K562 (cell line): ENCODE measurements at regions not wholly inside any gene's neighbourhood (a gene's known extent, or its start where the extent isn't known, plus 50 kb on each side); places are given as distances from the start of the nearest gene placed in this dataset.

ENCODE experiments used
- ATAC-seq: fragments of 200-7000 bp; cut with Tn5 transposase; 3 replicates; pipeline ENCODE4 v1.9.1; 2020; ENCODE audit warnings: moderate library complexity
- BruUV-seq: library from RNA; stranded (reverse); fragments of 400-500 nt; replicated peaks from 2 replicates; lab custom pipeline; 2021; lab: Mats Ljungman, UMichigan
- CTCF ChIA-PET: fragments of 300-600 bp; formaldehyde crosslinking; extraction: SDS; loops from one replicate; lab custom pipeline; 2021; ENCODE audit warnings: low intra/inter-chr PET ratio; lab: Yijun Ruan, JAX
- POLR2A ChIA-PET: fragments of 300-600, 350-650 bp; sonication (Branson Sonifier 250); formaldehyde crosslinking; extraction: SDS; loops from one replicate; lab custom pipeline; 2021; ENCODE audit warnings: antibody characterized with exemption, inconsistent platforms; lab: Yijun Ruan, JAX
- DNase-seq, 4 experiments: peaks; one replicate each; pipeline versions ENCODE4 v3.0.0 to v3.0.0-alpha.2; 2011 to 2018; ENCODE audit warnings: low spot score in 3 of 4, mixed read lengths in 3 of 4; ENCODE audit errors: extremely low read depth in 1 of 4
- FAIRE-seq: peaks from 2 replicates; lab custom pipeline; 2011; peaks lifted over from hg19 to GRCh38; lab: Jason Lieb, UNC
- H2AFZ ChIP-seq: 2 replicates; pipeline ENCODE4 v1.6.0; 2011; ENCODE audit warnings: low read depth, low read length, control low read depth, inconsistent platforms
- H3K27ac ChIP-seq: fragments of 200-600 bp; 3 replicates; pipeline ENCODE4 v1.8.0; 2011; ENCODE audit warnings: low read depth, mild to moderate bottlenecking, control low read depth, inconsistent platforms, low read length, moderate library complexity, mixed read lengths; ENCODE audit errors: extremely low read depth
- H3K27me3 ChIP-seq, 2 experiments: fragments of 300-600 bp in 1 of 2; 2 replicates in 1 of 2; 3 replicates in 1 of 2; pipeline versions ENCODE4 v1.6.0 to v1.8.0; 2011; ENCODE audit warnings: inconsistent platforms in 2 of 2, low read length in 2 of 2, mild to moderate bottlenecking in 1 of 2, mixed read lengths in 1 of 2, moderate library complexity in 1 of 2; ENCODE audit not compliant: control insufficient read depth in 2 of 2, insufficient read depth in 2 of 2
- H3K36me3 ChIP-seq: fragments of 300-600 bp; 3 replicates; pipeline ENCODE4 v1.8.0; 2011; ENCODE audit warnings: mild to moderate bottlenecking, low read length, inconsistent platforms; ENCODE audit not compliant: control insufficient read depth, insufficient read depth
- H3K4me1 ChIP-seq, 2 experiments: fragments of 200-600 bp in 1 of 2; replicated peaks in 1 of 2; 2 replicates in 1 of 2; 3 replicates in 1 of 2; pipeline versions ENCODE4 v1.5.1 to v1.8.0; 2011; ENCODE audit warnings: inconsistent platforms in 2 of 2, low read length in 2 of 2, mild to moderate bottlenecking in 1 of 2, mixed read lengths in 1 of 2, moderate library complexity in 1 of 2; ENCODE audit not compliant: control insufficient read depth in 2 of 2, insufficient read depth in 2 of 2
- H3K4me2 ChIP-seq: 2 replicates; pipeline ENCODE4 v1.6.1; 2011; ENCODE audit warnings: low read length, control low read depth, inconsistent platforms, mixed read lengths; ENCODE audit not compliant: insufficient read depth
- H3K4me3 ChIP-seq: fragments of 200-600 bp; sonication (generic), shearing (Covaris generic); 2 replicates; pipeline ENCODE4 v1.5.1; 2016; ENCODE audit warnings: control low read depth, inconsistent platforms
- H3K79me2 ChIP-seq: fragments of 200-600 bp; 3 replicates; pipeline ENCODE4 v1.8.0; 2011; ENCODE audit warnings: low read length, inconsistent platforms; ENCODE audit not compliant: control insufficient read depth, insufficient read depth
- H3K9ac ChIP-seq, 2 experiments: 2 replicates each; pipeline versions ENCODE4 v1.6.0 to v1.6.1; 2011; ENCODE audit warnings: low read depth in 2 of 2, low read length in 2 of 2, control low read depth in 1 of 2, inconsistent platforms in 1 of 2, mild to moderate bottlenecking in 1 of 2, mixed read lengths in 1 of 2; ENCODE audit not compliant: insufficient read depth in 1 of 2
- H3K9me1 ChIP-seq: one replicate; pipeline ENCODE4 v1.6.0; 2011; ENCODE audit warnings: inconsistent platforms, mild to moderate bottlenecking, low read length, moderate library complexity; ENCODE audit not compliant: control insufficient read depth, insufficient read depth
- H3K9me3 ChIP-seq: replicated peaks from 2 replicates; pipeline ENCODE4 v1.5.1; 2011; ENCODE audit warnings: low read depth, low read length, inconsistent platforms; ENCODE audit not compliant: control insufficient read depth, insufficient read depth
- H4K20me1 ChIP-seq: replicated peaks from 2 replicates; pipeline ENCODE4 v1.6.1; 2011; ENCODE audit warnings: low read length, inconsistent platforms, mixed read lengths; ENCODE audit not compliant: control insufficient read depth, insufficient read depth
- BDP1 ChIP-seq: IDR thresholded peaks from 3 replicates; pipeline ENCODE4 v1.6.1; 2011; ENCODE audit not compliant: insufficient read length, insufficient read depth
- PURB ChIP-seq: sonication (generic); formaldehyde crosslinking; IDR thresholded peaks from 2 replicates; pipeline ENCODE4 v1.9.0; 2021; ENCODE audit warnings: low read depth, mild to moderate bottlenecking, missing genetic modification reagents
- STAT6 ChIP-seq: sonication (generic); formaldehyde crosslinking; IDR thresholded peaks from 2 replicates; pipeline ENCODE4 v1.8.1; 2023; ENCODE audit warnings: mild to moderate bottlenecking, missing genetic modification reagents
- ZNF318 ChIP-seq, 2 experiments: fragments of 450-650 bp; IDR thresholded peaks; 2 replicates each; pipeline ENCODE4 v1.6.1; 2016; ENCODE audit warnings: mild to moderate bottlenecking in 2 of 2, borderline replicate concordance in 1 of 2, low read depth in 1 of 2, moderate library complexity in 1 of 2
- ZZZ3 ChIP-seq: fragments of 450-650 bp; IDR thresholded peaks from 2 replicates; pipeline ENCODE4 v1.6.1; 2016; ENCODE audit warnings: antibody characterized with exemption, mild to moderate bottlenecking, moderate library complexity
- WGBS: fragments of 100-300 bp; shearing (Covaris generic); methylation state at CpG from one replicate; pipeline ENCODE4 v1.1.6; 2016; ENCODE audit warnings: low coverage, mixed read lengths; ENCODE audit not compliant: insufficient coverage; ENCODE audit errors: missing lambda C conversion rate; 5-methylcytosine and 5-hydroxymethylcytosine counted together
- in situ Hi-C: fragments of 300-500 bp; cut with MboI; formaldehyde crosslinking; loops from 4 replicates; pipeline ENCODE4 v1.15.0; 2018; ENCODE audit warnings: inconsistent platforms, mixed read lengths
- intact Hi-C: fragments of 100-400 bp; cut with micrococcal nuclease; formaldehyde crosslinking; loops from 2 replicates; pipeline ENCODE4 v1.14.2; 2022
- TF ChIP-seq, protein P1 (sequence below): fragments of 450-650 bp; IDR thresholded peaks from 2 replicates; pipeline ENCODE4 v1.6.1; 2018; ENCODE audit not compliant: partially characterized antibody

DNA sequence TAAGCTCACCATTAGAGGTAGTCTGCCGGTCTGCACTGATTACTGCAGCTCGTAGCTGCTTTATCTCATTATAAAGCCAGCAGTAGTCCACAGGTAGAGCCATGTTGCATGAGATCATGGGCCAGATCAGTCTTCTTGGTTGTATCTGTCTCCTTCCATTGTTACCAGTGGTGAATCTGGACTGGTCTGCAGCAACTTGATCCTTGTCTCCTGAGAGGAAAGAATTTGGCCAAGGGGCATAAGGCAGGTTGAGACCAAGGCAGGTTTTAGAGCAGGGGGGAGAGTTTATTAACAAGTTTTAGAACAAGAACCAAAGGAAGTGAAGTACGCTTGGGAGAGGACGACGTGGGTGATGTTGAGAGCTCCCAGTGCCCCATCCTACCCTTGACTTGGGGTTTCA is 228.5 kb downstream of the STIM2 start:
- Histone ChIP-seq H4K20me1 (no peaks in the 10 kb centered on the region), H3K27ac (no peak overlapping the region), H3K27me3 (peaks cover 3 to 22% of the 10 kb centered on the region in 2 experiments; a peak in 2 of 5 replicates), H3K36me3 (no peaks in the 10 kb centered on the region), H3K9me3 (no peaks in the 10 kb centered on the region), H3K4me2 (no peak overlapping the region), H3K79me2 (no peaks in the 10 kb centered on the region), H3K4me1 (peaks cover 3 to 8% of the 10 kb centered on the region in 2 experiments; a peak in 3 of 5 replicates), H3K9ac (no peak overlapping the region), H2AFZ (no peak overlapping the region), H3K9me1 (no peaks in the 10 kb centered on the region), H3K4me3 (no peak overlapping the region)
- CTCF ChIA-PET: no interaction called here
- in situ Hi-C loops (no loop called here), intact Hi-C loops (no loop called here)
- POLR2A ChIA-PET: no interaction called here
- no TSS peak for BruUV-seq
- 0% methylated on average over 5 of the region's 5 CpGs for WGBS
- ATAC-seq (no peak), FAIRE-seq (no peak), DNase-seq (no peak)
- TF ChIP-seq PURB (CRISPR knock-in tag) (no peak), BDP1 (no peak), ZNF318 (IDR thresholded peaks at IDR 0.05; ENCODE audit: borderline replicate concordance in 1 of 2, low read depth in 1 of 2) (no peak), ZZZ3 (no peak), STAT6 (no peak)
- TF ChIP-seq, protein P1, sequence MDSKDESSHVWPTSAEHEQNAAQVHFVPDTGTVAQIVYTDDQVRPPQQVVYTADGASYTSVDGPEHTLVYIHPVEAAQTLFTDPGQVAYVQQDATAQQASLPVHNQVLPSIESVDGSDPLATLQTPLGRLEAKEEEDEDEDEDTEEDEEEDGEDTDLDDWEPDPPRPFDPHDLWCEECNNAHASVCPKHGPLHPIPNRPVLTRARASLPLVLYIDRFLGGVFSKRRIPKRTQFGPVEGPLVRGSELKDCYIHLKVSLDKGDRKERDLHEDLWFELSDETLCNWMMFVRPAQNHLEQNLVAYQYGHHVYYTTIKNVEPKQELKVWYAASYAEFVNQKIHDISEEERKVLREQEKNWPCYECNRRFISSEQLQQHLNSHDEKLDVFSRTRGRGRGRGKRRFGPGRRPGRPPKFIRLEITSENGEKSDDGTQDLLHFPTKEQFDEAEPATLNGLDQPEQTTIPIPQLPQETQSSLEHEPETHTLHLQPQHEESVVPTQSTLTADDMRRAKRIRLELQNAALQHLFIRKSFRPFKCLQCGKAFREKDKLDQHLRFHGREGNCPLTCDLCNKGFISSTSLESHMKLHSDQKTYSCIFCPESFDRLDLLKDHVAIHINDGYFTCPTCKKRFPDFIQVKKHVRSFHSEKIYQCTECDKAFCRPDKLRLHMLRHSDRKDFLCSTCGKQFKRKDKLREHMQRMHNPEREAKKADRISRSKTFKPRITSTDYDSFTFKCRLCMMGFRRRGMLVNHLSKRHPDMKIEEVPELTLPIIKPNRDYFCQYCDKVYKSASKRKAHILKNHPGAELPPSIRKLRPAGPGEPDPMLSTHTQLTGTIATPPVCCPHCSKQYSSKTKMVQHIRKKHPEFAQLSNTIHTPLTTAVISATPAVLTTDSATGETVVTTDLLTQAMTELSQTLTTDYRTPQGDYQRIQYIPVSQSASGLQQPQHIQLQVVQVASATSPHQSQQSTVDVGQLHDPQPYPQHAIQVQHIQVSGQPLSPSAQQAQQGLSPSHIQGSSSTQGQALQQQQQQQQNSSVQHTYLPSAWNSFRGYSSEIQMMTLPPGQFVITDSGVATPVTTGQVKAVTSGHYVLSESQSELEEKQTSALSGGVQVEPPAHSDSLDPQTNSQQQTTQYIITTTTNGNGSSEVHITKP: peak; percentile 8
